HUES48 (cell line): ENCODE measurements at regions not wholly inside any gene's neighbourhood (a gene's known extent, or its start where the extent isn't known, plus 50 kb on each side); places are given as distances from the start of the nearest gene placed in this dataset.
"Not testable (repeated sequence)": the region's sequence is repeated elsewhere in the genome, so short reads cannot be mapped to it uniquely, and the experiment has no call there.

Experiments
- H3K27ac ChIP-seq: one replicate; pipeline ENCODE4 v1.7.0; 2013; ENCODE audit warnings: low read depth, low read length, inconsistent platforms
- H3K27me3 ChIP-seq: 2 replicates; pipeline ENCODE4 v1.6.1; 2013; ENCODE audit warnings: mild to moderate bottlenecking, low read length; ENCODE audit not compliant: control insufficient read depth, insufficient read depth
- H3K36me3 ChIP-seq: 2 replicates; pipeline ENCODE4 v1.6.1; 2013; ENCODE audit warnings: low read length; ENCODE audit not compliant: control insufficient read depth, insufficient read depth
- H3K4me1 ChIP-seq: 2 replicates; pipeline ENCODE4 v1.6.1; 2013; ENCODE audit warnings: mild to moderate bottlenecking, low read length; ENCODE audit not compliant: control insufficient read depth, insufficient read depth
- H3K4me3 ChIP-seq: 2 replicates; pipeline ENCODE4 v1.5.1; 2013; ENCODE audit warnings: mild to moderate bottlenecking, low read depth, low read length
- H3K9ac ChIP-seq: 2 replicates; pipeline ENCODE4 v1.6.1; 2013; ENCODE audit warnings: mild to moderate bottlenecking, low read depth, low read length, moderate library complexity
- H3K9me3 ChIP-seq: 2 replicates; pipeline ENCODE4 v1.6.1; 2013; ENCODE audit warnings: low read length; ENCODE audit not compliant: control insufficient read depth, insufficient read depth

- not testable (repeated sequence) for H3K36me3 ChIP-seq, H3K4me3 ChIP-seq, H3K4me1 ChIP-seq, H3K9ac ChIP-seq, H3K27ac ChIP-seq, H3K9me3 ChIP-seq, H3K27me3 ChIP-seq
These were observed 55.4 kb upstream of the TRIM77 start for GRCh38 chr11:89654669-89655068.

DNA sequence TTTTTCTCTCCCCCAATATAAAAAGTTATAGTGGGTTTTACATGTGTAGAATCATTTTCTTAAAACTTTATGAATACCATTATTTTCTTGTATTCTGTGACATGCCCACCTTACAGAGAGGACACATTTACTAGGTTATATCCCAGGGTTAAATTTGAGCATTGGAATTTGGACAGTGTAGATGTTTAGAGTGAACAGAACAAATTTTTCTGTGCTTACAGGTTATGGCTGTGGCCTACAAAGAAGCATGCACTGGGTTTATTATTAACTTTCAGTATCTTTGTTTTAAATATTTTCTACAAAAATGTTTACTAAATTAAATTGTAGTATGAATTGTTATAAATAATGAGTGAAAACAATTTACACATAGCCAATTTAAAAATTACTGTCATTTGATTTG is 51.3 kb upstream of the TRIM77 start:
- not testable (repeated sequence) for H3K36me3 ChIP-seq, H3K4me1 ChIP-seq, H3K27me3 ChIP-seq, H3K27ac ChIP-seq, H3K9ac ChIP-seq, H3K4me3 ChIP-seq, H3K9me3 ChIP-seq

DNA sequence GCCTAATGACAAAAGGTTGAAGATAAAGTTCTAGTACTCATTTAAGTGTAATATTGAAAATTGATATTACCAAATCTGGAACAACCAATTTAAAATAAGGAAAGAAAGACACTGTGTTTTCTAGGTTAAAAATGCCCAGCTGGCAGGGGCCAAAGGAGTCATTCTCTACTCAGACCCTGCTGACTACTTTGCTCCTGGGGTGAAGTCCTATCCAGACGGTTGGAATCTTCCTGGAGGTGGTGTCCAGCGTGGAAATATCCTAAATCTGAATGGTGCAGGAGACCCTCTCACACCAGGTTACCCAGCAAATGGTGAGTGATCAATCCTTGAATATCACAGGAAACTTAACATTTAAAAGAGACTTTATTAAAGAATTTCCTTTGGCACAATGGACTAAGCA is 50.7 kb upstream of the TRIM77 start:
- not testable (repeated sequence) for H3K4me1 ChIP-seq, H3K36me3 ChIP-seq, H3K9me3 ChIP-seq, H3K27ac ChIP-seq, H3K9ac ChIP-seq, H3K4me3 ChIP-seq, H3K27me3 ChIP-seq

- no peaks in the 10 kb centered on the region for H3K9me3 ChIP-seq
- H3K27ac ChIP-seq: no peak overlapping the region
- no peak overlapping the region for H3K4me3 ChIP-seq
- H3K27me3 ChIP-seq: no peaks in the 10 kb centered on the region
- no peaks in the 10 kb centered on the region for H3K36me3 ChIP-seq
- H3K9ac ChIP-seq: no peak overlapping the region
- H3K4me1 ChIP-seq: no peaks in the 10 kb centered on the region
These were observed 49.9 kb upstream of the TRIM77 start for GRCh38 chr11:89660234-89660633.
